HCT116 (cell line): ENCODE measurements at regions not wholly inside any gene's neighbourhood (a gene's known extent, or its start where the extent isn't known, plus 50 kb on each side); places are given as distances from the start of the nearest gene placed in this dataset.

Experiments used
- ATAC-seq: fragments of 200-7000 bp; cut with Tn5 transposase; 2 replicates; pipeline ENCODE4 v1.9.1; 2020; ENCODE audit warnings: mild to moderate bottlenecking, moderate library complexity
- BruUV-seq: library from RNA; stranded (reverse); fragments of 400-500 nt; replicated peaks from 2 replicates; lab custom pipeline; 2021; lab: Mats Ljungman, UMichigan
- CTCF ChIA-PET: fragments of 300-600 bp; sonication (Branson Sonifier 250); formaldehyde crosslinking; loops from one replicate; lab custom pipeline; 2021; ENCODE audit warnings: antibody characterized with exemption; lab: Charles Lee
- POLR2A ChIA-PET: fragments of 300-600, 350-600 bp; sonication (Branson Sonifier 250); formaldehyde crosslinking; loops from one replicate; lab custom pipeline; 2021; ENCODE audit warnings: antibody characterized with exemption; lab: Charles Lee
- RAD21 ChIA-PET, 2 experiments: fragments of 300-600 bp; sonication (Branson Sonifier 250); formaldehyde crosslinking; loops; one replicate each; lab custom pipeline; 2023; ENCODE audit warnings: low total read pairs in 2 of 2; ENCODE audit not compliant: uncharacterized antibody in 2 of 2, unreplicated experiment in 2 of 2, low non-redundant PET in 1 of 2; lab: Charles Lee
- DNase-seq: peaks from one replicate; pipeline ENCODE4 v3.0.0-alpha.2; 2010; ENCODE audit warnings: low read depth, low spot score
- H2AFZ ChIP-seq: fragments of 200-600 bp; shearing (Covaris generic), sonication (generic); 2 replicates; pipeline ENCODE4 v1.6.1; 2017; ENCODE audit warnings: low read depth, mixed run types, mixed read lengths, antibody characterized with exemption, low read length; ENCODE audit not compliant: poor library complexity, severe bottlenecking
- H3K27ac ChIP-seq: 2 replicates; pipeline ENCODE4 v1.5.1; 2012; ENCODE audit warnings: low read depth, low read length
- H3K27me3 ChIP-seq: fragments of 200-600 bp; sonication (generic); 2 replicates; pipeline ENCODE4 v1.6.1; 2016; ENCODE audit warnings: mixed run types, low read length, mixed read lengths; ENCODE audit not compliant: insufficient read depth
- H3K36me3 ChIP-seq, 2 experiments: fragments of 200-500 bp in 1 of 2; fragments of 200-600 bp in 1 of 2; sonication (Bioruptor generic) in 1 of 2; sonication (generic) in 1 of 2; 2 replicates each; pipeline versions ENCODE4 v1.5.1 to v1.6.1; 2014 to 2016; ENCODE audit warnings: low read length in 2 of 2, inconsistent platforms in 1 of 2, mixed read lengths in 1 of 2, mixed run types in 1 of 2; ENCODE audit not compliant: insufficient read depth in 2 of 2, control insufficient read depth in 1 of 2
- H3K4me1 ChIP-seq, 2 experiments: fragments of 200-600 bp in 1 of 2; sonication (generic) in 1 of 2; 2 replicates each; pipeline versions ENCODE4 v1.5.1 to v1.6.1; 2012 to 2017; ENCODE audit warnings: low read length in 2 of 2, inconsistent platforms in 1 of 2, mild to moderate bottlenecking in 1 of 2, mixed read lengths in 1 of 2, mixed run types in 1 of 2, moderate library complexity in 1 of 2; ENCODE audit not compliant: insufficient read depth in 2 of 2, control insufficient read depth in 1 of 2
- H3K4me2 ChIP-seq: fragments of 200-600 bp; sonication (generic); 2 replicates; pipeline ENCODE4 v1.6.1; 2017; ENCODE audit warnings: mixed run types, low read length, mixed read lengths
- H3K4me3 ChIP-seq, 2 experiments: fragments of 200-600 bp in 1 of 2; sonication (generic) in 1 of 2; replicated peaks in 1 of 2; 2 replicates each; pipeline ENCODE4 v1.5.1; 2011 to 2016; ENCODE audit warnings: low read length in 2 of 2, control low read depth in 1 of 2, low read depth in 1 of 2, mild to moderate bottlenecking in 1 of 2, mixed read lengths in 1 of 2, mixed run types in 1 of 2
- H3K79me2 ChIP-seq: fragments of 200-600 bp; sonication (generic); 2 replicates; pipeline ENCODE4 v1.6.1; 2017; ENCODE audit warnings: mild to moderate bottlenecking, mixed run types, low read length, moderate library complexity, mixed read lengths; ENCODE audit not compliant: insufficient read depth
- H3K9ac ChIP-seq: fragments of 200-600 bp; sonication (generic); 2 replicates; pipeline ENCODE4 v1.6.1; 2016; ENCODE audit warnings: low read length, mixed read lengths
- H3K9me2 ChIP-seq: fragments of 200-600 bp; sonication (generic), shearing (Covaris generic); 2 replicates; pipeline ENCODE4 v1.6.1; 2017; ENCODE audit warnings: mixed run types, mild to moderate bottlenecking, moderate library complexity; ENCODE audit not compliant: insufficient read depth
- H3K9me3 ChIP-seq, 2 experiments: fragments of 200-500 bp in 1 of 2; fragments of 200-600 bp in 1 of 2; sonication (Bioruptor generic) in 1 of 2; sonication (generic) in 1 of 2; 2 replicates each; pipeline ENCODE4 v1.6.1; 2014 to 2017; ENCODE audit warnings: low read length in 2 of 2, mixed read lengths in 2 of 2, inconsistent platforms in 1 of 2, low read depth in 1 of 2, mild to moderate bottlenecking in 1 of 2, mixed run types in 1 of 2, moderate library complexity in 1 of 2; ENCODE audit not compliant: control insufficient read depth in 1 of 2, insufficient read depth in 1 of 2
- H4K20me1 ChIP-seq: fragments of 200-600 bp; sonication (generic), shearing (Covaris generic); 2 replicates; pipeline ENCODE4 v1.6.1; 2017; ENCODE audit warnings: mixed run types, mild to moderate bottlenecking, moderate library complexity; ENCODE audit not compliant: insufficient read depth
- ATF3 ChIP-seq: IDR thresholded peaks from 2 replicates; pipeline ENCODE4 v1.6.1; 2012
- CBX3 ChIP-seq: IDR thresholded peaks from 2 replicates; pipeline ENCODE4 v1.6.1; 2012; ENCODE audit warnings: low read depth
- CEBPB ChIP-seq: IDR thresholded peaks from 2 replicates; pipeline ENCODE4 v1.6.1; 2012; ENCODE audit warnings: low read depth
- EGR1 ChIP-seq: IDR thresholded peaks from 2 replicates; pipeline ENCODE4 v1.6.1; 2012; ENCODE audit warnings: low read depth
- ELF1 ChIP-seq: IDR thresholded peaks from 2 replicates; pipeline ENCODE4 v1.6.1; 2012; ENCODE audit warnings: low read depth, borderline replicate concordance
- EZH2 ChIP-seq: fragments of 200-600 bp; sonication (generic); IDR thresholded peaks from 2 replicates; pipeline ENCODE4 v1.6.1; 2017; ENCODE audit warnings: antibody characterized with exemption, mixed run types
- EZH2phosphoT487 ChIP-seq: fragments of 200-600 bp; IDR thresholded peaks from 2 replicates; pipeline ENCODE4 v1.6.1; 2018; ENCODE audit warnings: antibody characterized with exemption, borderline replicate concordance
- JUND ChIP-seq: IDR thresholded peaks from 2 replicates; pipeline ENCODE4 v1.6.1; 2012
- POLR2A ChIP-seq: IDR thresholded peaks from 2 replicates; pipeline ENCODE4 v1.7.0; 2011; ENCODE audit warnings: borderline replicate concordance; ENCODE audit not compliant: insufficient read depth, insufficient read length; ENCODE audit errors: extremely low read depth
- RAD21 ChIP-seq: IDR thresholded peaks from 2 replicates; pipeline ENCODE4 v1.6.1; 2012; ENCODE audit warnings: low read depth, mild to moderate bottlenecking
- SRF ChIP-seq: IDR thresholded peaks from 2 replicates; pipeline ENCODE4 v1.6.1; 2012; ENCODE audit warnings: low read depth
- YY1 ChIP-seq: IDR thresholded peaks from 2 replicates; pipeline ENCODE4 v1.6.1; 2011; ENCODE audit warnings: low read length, low read depth, moderate library complexity, mild to moderate bottlenecking; ENCODE audit not compliant: insufficient replicate concordance; ENCODE audit errors: extremely low read depth
- ZFX ChIP-seq: fragments of 450-650 bp; IDR thresholded peaks from 2 replicates; pipeline ENCODE4 v1.6.1; 2017
- ZNF274 ChIP-seq: fragments of 200-500 bp; sonication (Bioruptor generic); IDR thresholded peaks from 2 replicates; pipeline ENCODE4 v1.6.1; 2014; ENCODE audit warnings: mild to moderate bottlenecking, low read depth, low read length, inconsistent platforms
- intact Hi-C: fragments of 100-400 bp; cut with micrococcal nuclease; formaldehyde crosslinking; loops from 2 replicates; pipeline ENCODE4 v1.10.0; 2022
- TF ChIP-seq, protein P1 (sequence below): IDR thresholded peaks from 2 replicates; pipeline ENCODE4 v1.6.1; 2012
- TF ChIP-seq, protein P2 (sequence below), 3 experiments: fragments of 200-600 bp in 1 of 3; sonication (generic) in 1 of 3; IDR thresholded peaks in 2 of 3; conservative IDR thresholded peaks in 1 of 3; 2 replicates each; pipeline ENCODE4 v1.5.1; 2012 to 2017; ENCODE audit warnings: low read depth in 2 of 3, low read length in 2 of 3, antibody characterized with exemption in 1 of 3, borderline replicate concordance in 1 of 3, control low read depth in 1 of 3, mild to moderate bottlenecking in 1 of 3, mixed read lengths in 1 of 3, mixed run types in 1 of 3, moderate library complexity in 1 of 3; ENCODE audit not compliant: insufficient read depth in 1 of 3
- TF ChIP-seq, protein P3 (sequence below): IDR thresholded peaks from 2 replicates; pipeline ENCODE4 v1.6.1; 2011; ENCODE audit warnings: mild to moderate bottlenecking, low read length, moderate library complexity; ENCODE audit not compliant: insufficient replicate concordance; ENCODE audit errors: extremely low read depth

DNA sequence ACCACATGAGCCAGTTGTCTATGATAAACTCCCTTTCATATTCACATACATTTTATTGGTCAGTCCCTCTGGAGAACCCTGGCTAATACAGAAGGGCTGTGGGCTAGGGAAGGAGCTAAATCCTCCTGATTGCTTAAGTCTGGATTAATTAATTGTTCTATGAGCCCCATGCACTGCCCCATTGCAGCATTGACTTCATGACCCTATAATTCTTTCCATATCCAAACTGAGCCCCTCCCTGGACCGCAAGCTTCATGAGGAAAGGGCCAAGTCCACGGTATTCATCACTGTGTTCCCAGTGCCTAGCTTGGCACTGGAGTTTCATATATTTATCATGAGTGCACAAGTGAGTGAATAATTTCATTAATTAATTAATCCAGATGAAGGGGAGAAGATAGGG is 124.0 kb downstream of the MBD2 start:
- H3K36me3 ChIP-seq, result no peaks in the 10 kb centered on the region
- H4K20me1 ChIP-seq, result no peaks in the 10 kb centered on the region
- intact Hi-C loops, result no loop called here
- TF ChIP-seq ELF1 (no peak), JUND (no peak), SRF (no peak), RAD21 (no peak), CEBPB (no peak), EZH2phosphoT487 (no peak), ZFX (no peak), ZNF274 (no peak), CBX3 (no peak), YY1 (no peak), POLR2A (no peak)
- TF ChIP-seq, protein P1, sequence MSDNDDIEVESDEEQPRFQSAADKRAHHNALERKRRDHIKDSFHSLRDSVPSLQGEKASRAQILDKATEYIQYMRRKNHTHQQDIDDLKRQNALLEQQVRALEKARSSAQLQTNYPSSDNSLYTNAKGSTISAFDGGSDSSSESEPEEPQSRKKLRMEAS, result no peak
- ChIA-PET RAD21 (no interaction called here), CTCF (no interaction called here), POLR2A (no interaction called here)
- H3K4me3 ChIP-seq, result no peak overlapping the region
- no peak overlapping the region for H3K27ac ChIP-seq
- no peaks in the 10 kb centered on the region for H3K79me2 ChIP-seq
- no peaks in the 10 kb centered on the region for H3K4me1 ChIP-seq
- no peak overlapping the region for H3K4me2 ChIP-seq
- no peaks in the 10 kb centered on the region for H3K9me2 ChIP-seq
- no peaks in the 10 kb centered on the region for H3K9me3 ChIP-seq
- no TSS peak for BruUV-seq
- H2AFZ ChIP-seq, result no peak overlapping the region
- no peaks in the 10 kb centered on the region for H3K27me3 ChIP-seq
- ATAC-seq (no peak), DNase-seq (no peak)
- no peak overlapping the region for H3K9ac ChIP-seq

- Histone ChIP-seq H3K4me2 (no peak overlapping the region), H3K27me3 (no peaks in the 10 kb centered on the region), H3K9me2 (no peaks in the 10 kb centered on the region), H2AFZ (no peak overlapping the region), H4K20me1 (no peaks in the 10 kb centered on the region), H3K27ac (no peak overlapping the region), H3K36me3 (no peaks in the 10 kb centered on the region), H3K9me3 (no peaks in the 10 kb centered on the region), H3K79me2 (no peaks in the 10 kb centered on the region), H3K4me3 (no peak overlapping the region), H3K9ac (no peak overlapping the region), H3K4me1 (no peaks in the 10 kb centered on the region)
- DNase-seq (no peak), ATAC-seq (no peak)
- RAD21 ChIA-PET, result no interaction called here
- intact Hi-C loops, result no loop called here
- CTCF ChIA-PET, result no interaction called here
- POLR2A ChIA-PET, result no interaction called here
- BruUV-seq, result no TSS peak
- TF ChIP-seq CBX3 (no peak), JUND (no peak), ZFX (no peak), EGR1 (no peak), ATF3 (no peak), ZNF274 (no peak), RAD21 (no peak), EZH2 (no peak), SRF (no peak), EZH2phosphoT487 (no peak)
- TF ChIP-seq, protein P2, sequence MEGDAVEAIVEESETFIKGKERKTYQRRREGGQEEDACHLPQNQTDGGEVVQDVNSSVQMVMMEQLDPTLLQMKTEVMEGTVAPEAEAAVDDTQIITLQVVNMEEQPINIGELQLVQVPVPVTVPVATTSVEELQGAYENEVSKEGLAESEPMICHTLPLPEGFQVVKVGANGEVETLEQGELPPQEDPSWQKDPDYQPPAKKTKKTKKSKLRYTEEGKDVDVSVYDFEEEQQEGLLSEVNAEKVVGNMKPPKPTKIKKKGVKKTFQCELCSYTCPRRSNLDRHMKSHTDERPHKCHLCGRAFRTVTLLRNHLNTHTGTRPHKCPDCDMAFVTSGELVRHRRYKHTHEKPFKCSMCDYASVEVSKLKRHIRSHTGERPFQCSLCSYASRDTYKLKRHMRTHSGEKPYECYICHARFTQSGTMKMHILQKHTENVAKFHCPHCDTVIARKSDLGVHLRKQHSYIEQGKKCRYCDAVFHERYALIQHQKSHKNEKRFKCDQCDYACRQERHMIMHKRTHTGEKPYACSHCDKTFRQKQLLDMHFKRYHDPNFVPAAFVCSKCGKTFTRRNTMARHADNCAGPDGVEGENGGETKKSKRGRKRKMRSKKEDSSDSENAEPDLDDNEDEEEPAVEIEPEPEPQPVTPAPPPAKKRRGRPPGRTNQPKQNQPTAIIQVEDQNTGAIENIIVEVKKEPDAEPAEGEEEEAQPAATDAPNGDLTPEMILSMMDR (IDR thresholded peaks at IDR 0.05 in 2 of 3, conservative IDR thresholded peaks at IDR 0.05 in 1 of 3; ENCODE audit: borderline replicate concordance in 1 of 3, insufficient read depth in 1 of 3, low read depth in 2 of 3, low read length in 2 of 3), result no peak
- TF ChIP-seq, protein P3, sequence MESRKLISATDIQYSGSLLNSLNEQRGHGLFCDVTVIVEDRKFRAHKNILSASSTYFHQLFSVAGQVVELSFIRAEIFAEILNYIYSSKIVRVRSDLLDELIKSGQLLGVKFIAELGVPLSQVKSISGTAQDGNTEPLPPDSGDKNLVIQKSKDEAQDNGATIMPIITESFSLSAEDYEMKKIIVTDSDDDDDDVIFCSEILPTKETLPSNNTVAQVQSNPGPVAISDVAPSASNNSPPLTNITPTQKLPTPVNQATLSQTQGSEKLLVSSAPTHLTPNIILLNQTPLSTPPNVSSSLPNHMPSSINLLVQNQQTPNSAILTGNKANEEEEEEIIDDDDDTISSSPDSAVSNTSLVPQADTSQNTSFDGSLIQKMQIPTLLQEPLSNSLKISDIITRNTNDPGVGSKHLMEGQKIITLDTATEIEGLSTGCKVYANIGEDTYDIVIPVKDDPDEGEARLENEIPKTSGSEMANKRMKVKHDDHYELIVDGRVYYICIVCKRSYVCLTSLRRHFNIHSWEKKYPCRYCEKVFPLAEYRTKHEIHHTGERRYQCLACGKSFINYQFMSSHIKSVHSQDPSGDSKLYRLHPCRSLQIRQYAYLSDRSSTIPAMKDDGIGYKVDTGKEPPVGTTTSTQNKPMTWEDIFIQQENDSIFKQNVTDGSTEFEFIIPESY, result no peak
- TF ChIP-seq, protein P1, result no peak
Observed at GRCh38 chr18:54094474-54094873, 130.0 kb downstream of the MBD2 start.
